Stimulated activated CD4-positive, alpha-beta T cell treated with anti-CD3 and anti-CD28 coated beads, Interleukin-4, amount 100 ng/mL, for 4 hours (primary cell): ENCODE measurements at regions not wholly inside any gene's neighbourhood (a gene's known extent, or its start where the extent isn't known, plus 50 kb on each side); places are given as distances from the start of the nearest gene placed in this dataset.
"Not testable (repeated sequence)": the region's sequence is repeated elsewhere in the genome, so short reads cannot be mapped to it uniquely, and the experiment has no call there.

Source experiments
- DNase-seq, 2 experiments: peaks; one replicate each; pipeline ENCODE4 v3.0.0-alpha.2; 2020

DNA sequence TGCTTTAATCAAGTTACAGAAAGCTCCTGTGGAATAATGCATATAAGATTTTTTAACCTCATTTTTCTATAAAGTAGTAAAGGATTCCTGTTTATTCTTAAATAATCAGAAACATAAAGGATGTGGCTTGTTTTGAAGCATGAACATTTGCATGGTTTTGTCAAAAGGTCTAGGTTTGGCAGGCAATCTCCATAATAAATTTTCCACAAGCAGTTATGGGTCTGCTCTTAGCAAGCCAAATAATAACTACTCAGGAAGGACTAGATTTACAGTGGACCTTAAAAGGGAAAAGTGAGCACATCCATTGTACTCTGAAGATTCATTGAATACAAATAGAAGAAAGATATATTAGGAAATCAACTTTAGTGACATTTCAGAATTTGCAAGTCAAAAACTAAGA, 407.3 kb upstream of the CBLB start:
- no peak for DNase-seq

GRCh38 chr3:106276755-106277612, 408.2 kb upstream of the CBLB start:
- DNase-seq, result no peak

- no peak for DNase-seq
These were observed 408.9 kb upstream of the CBLB start for GRCh38 chr3:106277731-106278130.

DNA sequence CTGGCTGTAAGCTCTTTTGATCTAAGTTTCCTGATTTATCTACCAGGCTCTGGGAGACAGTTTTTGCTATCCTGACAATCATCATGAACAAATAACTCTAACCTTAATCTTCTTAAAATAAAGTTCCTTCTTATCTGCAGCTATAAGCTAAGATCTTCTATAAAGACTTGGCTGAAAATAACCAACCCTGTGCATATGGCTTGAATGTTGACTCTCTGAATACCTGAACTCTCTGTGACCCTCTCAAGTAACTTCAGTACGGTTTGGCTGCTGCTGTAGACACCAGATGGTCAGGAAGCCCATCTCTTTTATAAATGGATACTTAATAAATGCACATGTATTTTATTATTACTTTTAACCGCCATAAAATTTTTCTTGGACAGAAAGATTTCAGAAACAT, 412.4 kb upstream of the CBLB start:
- DNase-seq, result no peak

DNA sequence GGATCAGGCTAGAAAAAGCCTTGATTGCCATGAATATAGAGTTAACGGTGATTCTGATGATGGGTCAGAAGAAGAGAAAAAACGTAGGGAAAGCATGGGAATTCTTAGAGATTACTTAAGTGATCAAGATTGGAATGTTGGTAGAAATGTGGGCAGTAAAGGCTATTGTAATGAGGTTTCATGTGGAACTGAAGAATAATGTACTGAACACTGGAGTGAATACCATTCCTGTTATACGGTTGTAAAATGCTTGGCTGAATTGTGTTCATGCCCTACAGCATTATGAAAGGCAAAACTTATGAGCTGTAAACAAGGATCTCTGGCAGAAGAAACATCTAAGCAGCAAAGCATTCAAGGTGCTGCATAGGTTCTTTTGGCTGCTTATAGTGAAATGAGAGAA, 414.1 kb upstream of the CBLB start:
- no peak for DNase-seq

GRCh38 chr3:106288781-106289180, 420.0 kb upstream of the CBLB start:
- DNase-seq, result no peak

DNA sequence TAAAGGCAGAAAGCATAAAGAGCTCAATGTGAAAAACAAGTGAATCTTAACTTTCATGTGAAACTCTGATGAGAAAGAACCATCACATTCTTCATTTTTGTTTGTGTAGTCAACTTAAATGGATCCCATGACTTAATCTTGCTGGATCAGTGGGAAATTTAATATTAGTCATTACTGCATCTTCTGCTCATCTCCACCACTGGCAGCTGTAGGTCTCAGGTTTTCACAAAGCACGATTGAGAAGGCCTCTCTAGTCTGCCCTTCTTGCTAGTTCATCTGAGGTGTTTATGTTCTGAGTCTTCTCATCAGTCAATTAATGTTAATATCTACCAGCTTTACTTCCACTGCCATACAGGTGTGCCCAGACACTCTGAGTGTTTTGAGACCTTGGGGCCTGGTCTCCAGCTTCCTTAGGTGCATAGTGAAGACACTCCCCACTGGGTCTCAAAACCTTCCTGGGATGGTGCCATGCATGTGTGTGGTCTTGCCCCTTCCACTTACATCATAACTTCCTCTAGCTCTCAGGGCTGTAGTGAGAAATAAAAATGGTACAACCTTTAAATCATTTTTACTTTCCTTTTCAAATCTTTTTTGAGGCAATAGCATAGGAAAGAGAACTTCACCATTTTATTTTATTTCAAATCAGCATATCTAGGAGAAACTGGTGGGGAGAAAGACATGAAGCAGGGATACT, 421.6 kb upstream of the CBLB start:
- no peak for DNase-seq

DNA sequence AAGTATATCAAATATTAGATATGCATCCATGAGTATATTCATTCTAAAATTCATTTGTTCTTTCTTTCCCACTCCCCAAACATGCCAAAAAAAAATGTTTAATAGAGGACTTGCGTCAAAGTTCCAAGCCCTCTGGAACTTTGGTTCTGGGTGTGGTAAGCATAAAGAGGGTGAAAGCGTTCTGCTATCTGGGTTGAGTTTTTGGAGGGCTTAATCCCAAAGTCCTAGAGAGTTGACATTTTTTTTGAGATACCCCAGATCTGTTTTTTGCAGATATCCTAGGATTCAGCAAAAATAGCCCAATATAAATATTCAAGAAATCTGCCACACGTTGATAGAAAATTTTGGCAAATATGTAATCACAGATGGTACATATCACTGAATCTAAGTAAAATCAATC, 424.3 kb upstream of the CBLB start:
- no peak for DNase-seq

GRCh38 chr3:106294121-106294520, 425.3 kb upstream of the CBLB start:
- DNase-seq, result no peak

- no peak for DNase-seq
These were observed 427.2 kb upstream of the CBLB start for GRCh38 chr3:106296062-106296461.

DNA sequence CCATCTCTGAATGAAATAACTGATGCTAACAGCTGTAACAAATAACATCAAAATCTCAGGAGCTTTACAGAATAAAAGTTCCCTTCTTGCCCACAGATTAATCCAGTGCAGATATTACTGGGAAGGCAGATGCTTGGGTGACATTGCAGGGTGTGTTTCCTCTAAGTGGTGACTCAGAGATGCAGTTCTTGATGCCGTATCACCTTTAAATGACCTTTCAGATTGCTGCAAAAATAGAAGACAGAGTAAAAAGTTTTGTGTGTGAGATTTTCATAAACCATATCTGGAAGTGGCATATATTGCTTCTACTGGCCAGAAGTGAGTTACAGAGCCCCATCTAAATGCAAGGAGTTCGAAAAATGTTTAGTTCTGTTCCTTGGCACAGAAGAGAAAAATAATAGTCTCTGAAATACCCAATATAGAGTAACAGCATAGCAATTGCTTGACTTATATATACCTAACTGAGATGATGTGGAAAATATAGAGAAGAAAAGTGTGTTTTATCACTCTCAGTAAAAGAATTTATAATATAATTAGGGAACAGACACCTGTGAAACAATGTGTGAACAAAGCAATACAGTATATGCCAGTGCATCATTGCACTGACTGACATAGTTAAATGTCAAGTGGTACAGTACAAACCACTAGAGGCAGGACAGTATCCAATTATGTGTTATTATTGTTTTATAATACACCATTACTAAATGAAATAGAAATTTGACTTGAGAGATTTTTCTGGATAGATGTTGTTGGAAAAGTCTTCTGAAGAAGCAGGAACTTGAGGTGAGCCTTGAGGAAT, 430.7 kb upstream of the CBLB start:
- no peak for DNase-seq

DNA sequence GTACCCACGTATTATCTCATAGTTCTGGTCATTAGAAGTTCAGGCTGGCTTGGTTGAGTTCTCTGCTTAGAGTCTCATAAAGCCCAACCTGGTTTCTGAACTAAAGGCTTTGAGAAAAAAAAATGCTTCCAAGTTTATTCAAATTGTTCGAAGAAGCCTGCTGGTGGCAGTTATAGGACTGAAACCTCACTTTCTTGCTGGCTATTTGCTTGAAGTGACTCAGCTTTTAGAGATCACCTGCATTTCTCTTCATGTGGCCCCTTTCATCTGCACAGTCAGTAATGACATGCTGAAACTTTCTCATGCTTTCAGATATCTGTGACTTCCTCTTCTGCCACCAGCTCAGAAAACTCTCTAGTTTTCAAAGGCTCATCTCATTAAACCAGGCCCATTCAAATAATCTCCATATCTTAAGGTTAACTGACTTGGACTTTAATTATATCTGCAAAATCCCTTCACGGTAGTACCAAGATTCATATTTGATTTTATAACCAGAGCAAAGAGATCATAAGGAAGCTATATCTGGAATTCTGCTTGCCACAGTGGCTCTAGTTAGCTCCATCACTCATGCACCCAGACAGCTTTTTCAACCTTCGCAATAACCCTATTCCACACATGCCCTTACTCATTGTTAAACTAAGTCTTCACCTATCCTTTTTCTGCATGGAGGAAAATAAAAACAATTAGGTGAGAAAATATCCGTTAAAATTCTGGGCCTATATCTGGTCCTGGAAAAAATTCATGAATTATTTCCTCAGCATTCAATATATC, 433.8 kb upstream of the CBLB start:
- no peak for DNase-seq

DNA sequence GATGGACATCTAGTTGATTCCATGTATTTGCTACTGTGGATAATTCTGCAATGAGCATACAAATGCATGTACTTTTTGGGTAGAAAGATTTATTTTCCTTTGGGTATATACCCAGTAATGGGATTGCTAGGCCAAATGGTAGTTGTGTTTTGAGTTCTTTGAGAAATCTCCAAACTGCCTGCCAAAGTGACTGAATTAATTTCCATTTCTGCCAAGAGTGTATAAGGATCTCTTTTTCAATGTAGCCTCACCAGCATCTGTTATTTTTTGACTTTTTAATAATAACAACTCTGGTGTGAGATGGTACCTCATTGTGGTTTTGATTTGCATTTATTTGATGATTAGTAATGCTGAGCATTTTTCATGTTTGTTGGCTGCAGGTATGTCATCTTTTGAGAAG, 435.0 kb upstream of the CBLB start:
- DNase-seq, result no peak

DNA sequence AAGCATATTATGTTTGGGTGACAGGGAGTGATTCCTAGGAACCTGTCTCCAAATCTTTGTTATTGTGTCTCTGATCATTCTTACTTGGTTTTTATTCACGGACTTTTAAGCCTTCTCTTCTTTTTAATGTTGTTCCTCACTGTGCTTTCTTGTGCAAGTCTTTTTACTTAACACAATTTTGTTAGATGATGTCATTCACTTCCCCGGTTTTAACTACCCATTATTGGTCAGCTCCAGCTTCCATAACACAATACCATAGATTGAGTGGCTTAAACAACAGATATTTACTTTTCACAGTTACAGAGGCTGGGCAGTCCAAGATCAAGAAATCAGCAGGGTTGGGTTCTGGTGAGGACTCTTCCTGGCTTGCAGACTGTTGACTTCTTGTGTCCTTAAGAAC, 436.3 kb upstream of the CBLB start:
- no peak for DNase-seq

- DNase-seq, result no peak
These were observed 437.1 kb upstream of the CBLB start for GRCh38 chr3:106305882-106306435.

DNA sequence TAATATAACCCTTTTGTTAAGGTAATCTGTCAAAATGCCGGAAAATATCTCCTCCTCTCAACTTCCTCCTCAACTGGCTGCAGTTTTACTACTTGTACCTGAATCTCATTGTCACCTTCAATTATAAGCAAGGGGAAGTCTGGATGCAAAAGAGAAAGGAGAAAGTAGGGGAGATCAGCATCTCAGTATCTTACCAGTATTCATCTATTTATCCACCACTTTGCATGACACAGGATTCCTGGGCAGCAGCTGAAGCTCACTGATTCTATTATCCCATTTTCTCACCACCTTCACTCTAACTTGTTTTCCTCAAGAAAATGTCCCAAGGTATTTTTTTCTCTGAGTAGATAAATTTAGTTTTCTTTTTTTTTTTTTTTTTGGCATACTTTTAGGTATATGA, 440.5 kb upstream of the CBLB start:
- no peak for DNase-seq

- DNase-seq, result not testable (repeated sequence)
These were observed 441.0 kb upstream of the CBLB start for GRCh38 chr3:106309798-106310197.

- DNase-seq, result no peak
These were observed 448.6 kb upstream of the CBLB start for GRCh38 chr3:106317141-106318055.

DNA sequence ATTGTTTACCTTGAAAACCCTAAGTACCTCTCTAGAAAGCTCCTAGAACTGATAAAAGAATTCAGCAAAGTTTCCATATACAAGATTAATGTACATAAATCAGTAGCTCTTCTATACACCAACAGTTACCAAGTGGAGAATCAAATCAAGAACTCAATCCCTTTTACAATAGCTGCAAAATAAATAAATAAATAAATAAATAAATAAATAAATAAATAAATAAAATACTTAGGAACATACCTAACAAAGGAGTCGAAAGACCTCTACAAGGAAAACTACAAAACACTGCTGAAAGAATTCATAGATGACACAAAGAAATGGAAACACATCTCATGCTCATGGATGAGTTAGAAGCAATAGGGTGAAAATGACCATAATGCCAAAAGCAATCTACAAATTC, 452.6 kb upstream of the CBLB start:
- not testable (repeated sequence) for DNase-seq

- DNase-seq, result no peak
These were observed 454.8 kb upstream of the CBLB start for GRCh38 chr3:106323586-106323985.

DNA sequence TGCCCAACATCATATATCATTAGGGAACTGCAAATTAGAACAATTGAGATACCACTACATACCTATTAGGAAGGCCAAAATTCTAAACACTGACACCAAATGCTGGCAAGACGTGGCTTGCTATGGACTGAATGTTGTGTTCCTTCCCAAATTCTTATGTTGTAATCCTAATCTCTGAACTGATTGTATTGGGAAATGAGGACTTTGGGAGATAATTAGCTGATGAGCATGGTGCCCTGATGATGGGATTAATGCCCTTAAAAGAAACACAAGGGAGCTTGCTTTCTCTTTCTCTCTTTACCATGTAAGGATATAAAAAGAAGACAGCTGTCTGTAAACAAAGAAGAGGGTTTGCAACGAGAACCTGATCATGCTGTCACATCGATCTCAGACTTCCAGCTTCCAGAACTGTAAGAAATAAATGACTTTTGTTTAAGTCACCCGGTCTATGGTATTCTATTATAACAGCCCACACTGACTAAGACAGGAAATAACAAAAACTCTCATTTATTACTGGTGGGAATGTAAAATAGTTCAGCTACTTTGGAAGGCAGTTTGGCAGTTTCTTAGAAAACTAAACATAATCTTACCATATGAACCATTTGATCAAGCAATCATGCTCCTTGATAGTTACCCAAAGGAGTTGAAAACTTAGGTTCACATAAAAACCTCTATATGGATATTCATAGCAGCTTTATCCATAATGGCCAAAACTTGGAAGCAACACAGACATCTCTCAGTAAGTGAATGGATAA, 458.3 kb upstream of the CBLB start:
- DNase-seq, result no peak
